ENCODE measurements at regions not wholly inside any gene's neighbourhood (a gene's known extent, or its start where the extent isn't known, plus 50 kb on each side); places are given as distances from the start of the nearest gene placed in this dataset.

GRCh38 chr9:90420768-90421513, 221.7 kb downstream of the DIRAS2 start:
- Histone ChIP-seq H3K4me3 (replicated peaks in 1 of 3; ENCODE audit: low read depth in 2 of 3, low read length in 3 of 3) (no peak overlapping the region), H3K4me2 (replicated peaks; ENCODE audit: extremely low read depth, low read length, poor library complexity, severe bottlenecking) (no peak overlapping the region), H3K9ac (ENCODE audit: insufficient read depth, low read length, poor library complexity, severe bottlenecking) (no peak overlapping the region), H3K27me3 (ENCODE audit: control insufficient read depth in 2 of 2, insufficient read depth in 2 of 2, low read length in 2 of 2) (peaks cover 0 to 2% of the 10 kb centered on the region in 2 donors), H2AFZ (ENCODE audit: insufficient read depth, low read depth, low read length, poor library complexity, severe bottlenecking) (no peak overlapping the region), H3K9me3 (replicated peaks in 1 of 2; ENCODE audit: control insufficient read depth in 1 of 2, insufficient read depth in 1 of 2, low read length in 2 of 2) (no peaks in the 10 kb centered on the region), H3K4me1 (ENCODE audit: control insufficient read depth in 1 of 2, insufficient read depth in 2 of 2, low read length in 2 of 2) (no peaks in the 10 kb centered on the region), H4K20me1 (ENCODE audit: insufficient read depth, low read length) (no peaks in the 10 kb centered on the region), H3K36me3 (replicated peaks in 1 of 2; ENCODE audit: control insufficient read depth in 1 of 2, insufficient read depth in 2 of 2, low read length in 2 of 2) (no peaks in the 10 kb centered on the region), H3K79me2 (ENCODE audit: insufficient read depth, low read length) (no peaks in the 10 kb centered on the region), H3K27ac (ENCODE audit: low read depth in 1 of 2, low read length in 2 of 2) (no peak overlapping the region)
- no peak for DNase-seq
- no peak for TF ChIP-seq CTCF (IDR thresholded peaks at IDR 0.05)
- H3K9me3 Mint-ChIP-seq, result peaks cover 0 to 4% (median 0%) of the 10 kb centered on the region in 7 donors
- H3K4me1 Mint-ChIP-seq, result no peaks in the 10 kb centered on the region
- intact Hi-C loops (cut with micrococcal nuclease), result no loop called here
- H3K4me3 Mint-ChIP-seq, result no peak overlapping the region
- no peak overlapping the region for H3K27ac Mint-ChIP-seq
- WGBS (ENCODE audit: insufficient coverage), result 76% methylated on average over 8 of the region's 9 CpGs
- H3K27me3 Mint-ChIP-seq (ENCODE audit: low read depth in 3 of 3), result peaks cover 2 to 8% (median 6%) of the 10 kb centered on the region in 3 donors
- no peaks in the 10 kb centered on the region for H3K36me3 Mint-ChIP-seq

GRCh38 chr9:90421786-90422185, 220.8 kb downstream of the DIRAS2 start:
- Histone ChIP-seq H3K4me1 (ENCODE audit: control insufficient read depth in 1 of 2, insufficient read depth in 2 of 2, low read length in 2 of 2) (no peaks in the 10 kb centered on the region), H3K4me3 (replicated peaks in 1 of 3; ENCODE audit: low read depth in 2 of 3, low read length in 3 of 3) (no peak overlapping the region), H4K20me1 (ENCODE audit: insufficient read depth, low read length) (no peaks in the 10 kb centered on the region), H3K9me3 (replicated peaks in 1 of 2; ENCODE audit: control insufficient read depth in 1 of 2, insufficient read depth in 1 of 2, low read length in 2 of 2) (no peaks in the 10 kb centered on the region), H3K27me3 (ENCODE audit: control insufficient read depth in 2 of 2, insufficient read depth in 2 of 2, low read length in 2 of 2) (peaks cover 0 to 2% of the 10 kb centered on the region in 2 donors), H3K9ac (ENCODE audit: insufficient read depth, low read length, poor library complexity, severe bottlenecking) (no peak overlapping the region), H3K27ac (ENCODE audit: low read depth in 1 of 2, low read length in 2 of 2) (no peak overlapping the region), H2AFZ (ENCODE audit: insufficient read depth, low read depth, low read length, poor library complexity, severe bottlenecking) (no peak overlapping the region), H3K4me2 (replicated peaks; ENCODE audit: extremely low read depth, low read length, poor library complexity, severe bottlenecking) (no peak overlapping the region), H3K36me3 (replicated peaks in 1 of 2; ENCODE audit: control insufficient read depth in 1 of 2, insufficient read depth in 2 of 2, low read length in 2 of 2) (no peaks in the 10 kb centered on the region), H3K79me2 (ENCODE audit: insufficient read depth, low read length) (no peaks in the 10 kb centered on the region)
- intact Hi-C loops (cut with micrococcal nuclease), result no loop called here
- DNase-seq, result no peak
- H3K9me3 Mint-ChIP-seq, result peaks cover 0 to 4% (median 0%) of the 10 kb centered on the region in 7 donors
- WGBS (ENCODE audit: insufficient coverage), result 84% methylated on average over 2 of the region's 3 CpGs
- H3K27me3 Mint-ChIP-seq (ENCODE audit: low read depth in 3 of 3), result peaks cover 2 to 8% (median 6%) of the 10 kb centered on the region in 3 donors
- no peaks in the 10 kb centered on the region for H3K36me3 Mint-ChIP-seq
- H3K4me1 Mint-ChIP-seq, result no peaks in the 10 kb centered on the region
- H3K4me3 Mint-ChIP-seq, result no peak overlapping the region
- no peak overlapping the region for H3K27ac Mint-ChIP-seq
- no peak for TF ChIP-seq CTCF (IDR thresholded peaks at IDR 0.05)
